ENCODE measurements at regions not wholly inside any gene's neighbourhood (a gene's known extent, or its start where the extent isn't known, plus 50 kb on each side); places are given as distances from the start of the nearest gene placed in this dataset.

DNA sequence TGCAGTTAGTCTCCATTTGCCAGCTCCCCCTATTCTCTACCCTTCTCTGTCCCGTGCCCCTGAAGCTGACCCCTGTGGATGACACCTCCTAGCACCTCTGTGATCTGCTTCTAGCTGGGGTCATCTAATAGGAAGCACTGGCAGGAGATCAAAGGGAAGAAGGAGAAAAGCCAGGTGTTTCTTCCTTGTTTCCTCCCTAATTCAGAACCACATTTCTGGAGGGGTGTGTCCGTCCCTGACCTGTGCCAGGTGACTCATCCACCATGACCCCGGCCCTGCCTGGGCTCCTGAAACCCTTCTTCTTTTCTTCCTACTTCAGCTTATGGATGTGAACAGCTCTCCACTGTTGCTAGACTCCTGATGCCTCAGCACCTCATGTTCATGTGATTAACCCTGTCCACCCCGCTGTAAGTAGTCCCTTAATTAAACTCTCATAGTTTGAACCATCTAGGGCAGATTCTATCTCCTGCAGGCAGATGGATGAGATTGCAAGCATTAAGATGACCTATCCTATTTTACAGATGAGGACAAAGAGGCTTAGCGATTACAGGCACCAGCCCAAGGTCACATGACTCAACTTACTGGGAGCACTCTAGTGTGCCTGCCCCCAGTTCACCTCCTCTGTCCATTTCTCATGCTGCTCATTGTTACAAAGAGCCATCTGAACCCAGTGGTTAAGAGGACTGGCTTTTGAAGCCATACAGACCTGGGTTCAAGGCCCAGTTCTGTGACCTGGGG, 770.5 kb downstream of the MED13L start:
- H3K27me3 ChIP-seq (ENCODE audit: low read length): no peaks in the 10 kb centered on the region
- no peak overlapping the region for H3K4me3 ChIP-seq (ENCODE audit: low read length)
- no peak overlapping the region for H2AFZ ChIP-seq (ENCODE audit: low read length)
- no peak overlapping the region for H3K4me2 ChIP-seq (ENCODE audit: low read depth, low read length, poor library complexity, severe bottlenecking)
- no peaks in the 10 kb centered on the region for H3K79me2 ChIP-seq (ENCODE audit: low read length)
- H3K27ac ChIP-seq (ENCODE audit: low read length): no peak overlapping the region
- H3K9me3 ChIP-seq (ENCODE audit: low read length): no peaks in the 10 kb centered on the region
- DNase-seq: no peak
- H3K36me3 ChIP-seq (ENCODE audit: insufficient read depth, low read length): no peaks in the 10 kb centered on the region
- no peak overlapping the region for H3K9ac ChIP-seq (ENCODE audit: low read length)
- H4K20me1 ChIP-seq (ENCODE audit: insufficient read depth, low read depth, low read length): no peaks in the 10 kb centered on the region
- no peaks in the 10 kb centered on the region for H3K9me2 ChIP-seq (replicated peaks; ENCODE audit: insufficient read depth, low read length)
- no peaks in the 10 kb centered on the region for H3K4me1 ChIP-seq (ENCODE audit: low read length)

DNA sequence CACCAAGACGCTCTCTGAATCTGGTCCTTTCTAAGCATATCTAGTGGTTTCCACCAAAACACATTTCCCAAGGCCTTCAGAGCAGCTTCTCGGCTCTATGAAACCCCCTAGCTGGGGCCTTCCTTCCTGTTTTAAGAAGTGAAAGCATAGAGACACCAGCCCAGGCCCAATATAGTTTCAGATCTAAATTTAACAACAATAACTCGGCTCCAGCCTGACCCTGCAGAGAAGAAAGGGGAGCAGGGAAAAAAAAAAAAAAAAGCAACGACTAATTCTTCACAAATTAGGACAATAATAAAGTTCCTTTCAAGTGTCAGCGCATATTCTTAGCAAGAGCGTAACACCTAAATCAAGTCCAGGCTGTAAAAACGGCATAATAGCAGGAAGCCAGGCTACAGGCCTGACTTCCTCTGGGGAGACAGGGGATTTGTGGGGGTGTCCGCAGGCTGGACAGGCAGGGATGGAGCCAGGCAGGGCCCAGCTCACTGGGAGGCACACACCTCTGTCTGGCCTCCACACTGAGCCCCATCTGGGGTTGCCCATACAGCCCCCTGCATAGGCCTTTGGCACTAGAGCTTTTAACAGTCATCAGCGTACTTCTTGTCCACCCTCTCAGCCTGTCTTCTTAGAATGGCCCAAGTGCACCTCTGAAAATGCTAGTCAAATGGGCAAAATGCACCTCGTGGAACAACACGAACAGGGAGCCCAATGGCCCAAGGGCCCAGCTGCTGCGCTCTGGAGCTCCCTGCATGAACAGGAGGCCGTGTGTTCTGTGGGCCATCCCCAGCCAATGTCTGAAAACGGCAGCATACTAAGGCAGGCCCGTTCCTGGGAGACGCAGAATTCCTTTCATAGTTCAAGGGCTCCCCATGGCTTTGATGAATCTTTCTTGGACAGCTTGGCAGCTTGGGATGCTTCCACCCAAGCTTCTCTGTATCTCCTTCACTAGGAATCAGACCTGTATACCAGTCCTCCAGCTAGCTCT, 772.9 kb downstream of the MED13L start:
- Histone ChIP-seq H3K27ac (ENCODE audit: low read length) (no peak overlapping the region), H3K4me1 (ENCODE audit: low read length) (no peaks in the 10 kb centered on the region), H3K4me2 (ENCODE audit: low read depth, low read length, poor library complexity, severe bottlenecking) (no peak overlapping the region), H3K36me3 (ENCODE audit: insufficient read depth, low read length) (no peaks in the 10 kb centered on the region), H3K9me2 (replicated peaks; ENCODE audit: insufficient read depth, low read length) (no peaks in the 10 kb centered on the region), H3K4me3 (ENCODE audit: low read length) (no peak overlapping the region), H2AFZ (ENCODE audit: low read length) (no peak overlapping the region), H3K79me2 (ENCODE audit: low read length) (no peaks in the 10 kb centered on the region), H3K9ac (ENCODE audit: low read length) (no peak overlapping the region), H4K20me1 (ENCODE audit: insufficient read depth, low read depth, low read length) (no peaks in the 10 kb centered on the region), H3K27me3 (ENCODE audit: low read length) (no peaks in the 10 kb centered on the region), H3K9me3 (ENCODE audit: low read length) (no peaks in the 10 kb centered on the region)
- DNase-seq: no peak

DNA sequence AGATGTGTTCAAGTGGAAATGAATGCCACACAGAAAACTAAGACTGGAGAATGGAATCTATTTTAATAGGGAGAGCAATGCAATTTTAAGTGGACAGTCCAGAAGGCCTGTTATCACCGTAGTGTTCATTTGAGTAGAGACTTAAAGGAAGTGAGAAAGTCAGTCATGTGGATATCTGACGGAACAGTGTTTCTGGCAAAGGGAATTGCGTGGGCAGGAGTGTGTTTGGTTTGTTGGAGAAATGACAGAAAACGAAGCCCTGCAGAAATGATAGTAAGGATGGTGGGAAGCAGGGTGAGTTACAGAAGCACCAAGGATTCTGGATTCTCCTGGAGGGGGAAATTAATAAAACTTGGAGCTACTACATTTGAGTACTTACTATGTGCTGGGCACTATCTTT, 776.6 kb downstream of the MED13L start:
- no peaks in the 10 kb centered on the region for H3K4me1 ChIP-seq (ENCODE audit: low read length)
- no peak overlapping the region for H3K4me2 ChIP-seq (ENCODE audit: low read depth, low read length, poor library complexity, severe bottlenecking)
- no peak overlapping the region for H3K27ac ChIP-seq (ENCODE audit: low read length)
- H3K36me3 ChIP-seq (ENCODE audit: insufficient read depth, low read length): no peaks in the 10 kb centered on the region
- H3K4me3 ChIP-seq (ENCODE audit: low read length): no peak overlapping the region
- H3K9ac ChIP-seq (ENCODE audit: low read length): no peak overlapping the region
- H3K9me3 ChIP-seq (ENCODE audit: low read length): no peaks in the 10 kb centered on the region
- no peaks in the 10 kb centered on the region for H4K20me1 ChIP-seq (ENCODE audit: insufficient read depth, low read depth, low read length)
- H3K9me2 ChIP-seq (replicated peaks; ENCODE audit: insufficient read depth, low read length): no peaks in the 10 kb centered on the region; the same call in 1 of the 2 replicates
- H3K79me2 ChIP-seq (ENCODE audit: low read length): no peaks in the 10 kb centered on the region
- H2AFZ ChIP-seq (ENCODE audit: low read length): no peak overlapping the region
- H3K27me3 ChIP-seq (ENCODE audit: low read length): no peaks in the 10 kb centered on the region
- no peak for DNase-seq

GRCh38 chr12:115495300-115495699, 782.2 kb downstream of the MED13L start:
- Histone ChIP-seq H3K79me2 (ENCODE audit: low read length) (no peaks in the 10 kb centered on the region), H3K4me2 (ENCODE audit: low read depth, low read length, poor library complexity, severe bottlenecking) (no peak overlapping the region), H3K9me3 (ENCODE audit: low read length) (no peaks in the 10 kb centered on the region), H3K9ac (ENCODE audit: low read length) (no peak overlapping the region), H2AFZ (ENCODE audit: low read length) (no peak overlapping the region), H3K36me3 (ENCODE audit: insufficient read depth, low read length) (no peaks in the 10 kb centered on the region), H3K27me3 (ENCODE audit: low read length) (no peaks in the 10 kb centered on the region), H4K20me1 (ENCODE audit: insufficient read depth, low read depth, low read length) (no peaks in the 10 kb centered on the region), H3K4me3 (ENCODE audit: low read length) (no peak overlapping the region), H3K27ac (ENCODE audit: low read length) (no peak overlapping the region), H3K4me1 (ENCODE audit: low read length) (no peaks in the 10 kb centered on the region), H3K9me2 (replicated peaks; ENCODE audit: insufficient read depth, low read length) (no peaks in the 10 kb centered on the region; the same call in 1 of the 2 replicates)
- DNase-seq: no peak

DNA sequence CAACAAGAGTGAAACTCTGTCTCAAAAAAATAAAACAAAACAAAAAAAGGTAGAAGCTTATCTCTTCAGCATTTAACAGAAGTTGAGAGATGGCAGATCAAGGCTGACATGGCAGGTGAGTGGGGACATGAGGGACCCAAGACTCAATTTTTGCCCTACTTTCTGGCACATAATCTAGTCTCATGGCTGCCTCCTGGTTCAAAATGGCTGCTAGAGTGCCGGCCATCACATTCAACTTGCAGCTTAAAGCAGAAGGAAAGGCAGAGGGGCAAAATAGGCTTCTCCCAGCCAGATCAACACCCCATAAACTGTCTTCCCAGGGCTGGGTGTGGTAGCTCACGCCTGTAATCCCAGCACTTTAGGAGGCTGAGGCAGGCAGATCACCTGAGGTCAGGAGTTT, 784.9 kb downstream of the MED13L start:
- Histone ChIP-seq H3K4me3 (ENCODE audit: low read length) (no peak overlapping the region), H4K20me1 (ENCODE audit: insufficient read depth, low read depth, low read length) (no peaks in the 10 kb centered on the region), H3K27me3 (ENCODE audit: low read length) (no peaks in the 10 kb centered on the region), H2AFZ (ENCODE audit: low read length) (no peak overlapping the region), H3K9me2 (replicated peaks; ENCODE audit: insufficient read depth, low read length) (no peaks in the 10 kb centered on the region; the same call in 1 of the 2 replicates), H3K36me3 (ENCODE audit: insufficient read depth, low read length) (no peaks in the 10 kb centered on the region), H3K9ac (ENCODE audit: low read length) (no peak overlapping the region), H3K27ac (ENCODE audit: low read length) (no peak overlapping the region), H3K4me1 (ENCODE audit: low read length) (no peaks in the 10 kb centered on the region), H3K9me3 (ENCODE audit: low read length) (no peaks in the 10 kb centered on the region), H3K4me2 (ENCODE audit: low read depth, low read length, poor library complexity, severe bottlenecking) (no peak overlapping the region), H3K79me2 (ENCODE audit: low read length) (no peaks in the 10 kb centered on the region)
- DNase-seq: no peak

DNA sequence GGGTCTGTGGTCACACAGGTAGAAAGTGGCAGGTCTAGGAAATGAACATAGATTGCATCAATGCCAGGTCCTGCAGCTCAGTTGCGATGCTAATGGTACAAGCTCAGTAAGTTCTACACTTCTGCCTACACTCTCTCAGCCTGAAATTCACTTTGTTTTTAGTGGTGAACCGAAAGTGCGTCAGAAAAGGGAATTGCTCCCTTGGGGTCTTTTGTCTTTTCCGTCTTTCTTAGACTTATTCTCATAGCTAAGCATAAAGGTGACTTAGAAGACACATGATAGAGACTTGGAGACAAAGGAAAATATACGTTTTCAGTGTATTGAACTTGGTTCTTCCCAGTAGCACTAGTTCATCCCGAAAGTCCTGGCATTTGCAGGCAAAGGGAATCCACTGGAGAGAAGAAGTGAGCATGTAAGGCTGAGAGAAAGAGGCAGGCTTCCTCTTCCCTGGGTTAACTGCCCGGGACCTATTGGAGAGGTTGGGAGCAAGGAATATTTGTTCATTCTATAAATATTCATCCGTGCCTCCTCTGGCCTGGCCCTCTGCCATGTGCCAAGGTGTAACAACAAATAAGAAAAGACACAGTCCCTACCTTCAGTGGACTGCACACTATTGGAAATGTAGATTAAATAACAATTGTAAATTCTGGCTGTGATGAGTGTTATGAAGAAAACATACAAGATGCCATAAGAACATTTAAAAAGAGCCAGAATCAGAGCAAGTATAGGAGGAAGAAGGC, 785.8 kb downstream of the MED13L start:
- Histone ChIP-seq H3K9me2 (replicated peaks; ENCODE audit: insufficient read depth, low read length) (no peaks in the 10 kb centered on the region), H3K79me2 (ENCODE audit: low read length) (no peaks in the 10 kb centered on the region), H3K36me3 (ENCODE audit: insufficient read depth, low read length) (no peaks in the 10 kb centered on the region), H3K9ac (ENCODE audit: low read length) (no peak overlapping the region), H3K4me1 (ENCODE audit: low read length) (no peaks in the 10 kb centered on the region), H3K27ac (ENCODE audit: low read length) (no peak overlapping the region), H3K4me2 (ENCODE audit: low read depth, low read length, poor library complexity, severe bottlenecking) (no peak overlapping the region), H4K20me1 (ENCODE audit: insufficient read depth, low read depth, low read length) (no peaks in the 10 kb centered on the region), H3K9me3 (ENCODE audit: low read length) (no peaks in the 10 kb centered on the region), H2AFZ (ENCODE audit: low read length) (no peak overlapping the region), H3K4me3 (ENCODE audit: low read length) (no peak overlapping the region), H3K27me3 (ENCODE audit: low read length) (no peaks in the 10 kb centered on the region)
- DNase-seq: no peak

DNA sequence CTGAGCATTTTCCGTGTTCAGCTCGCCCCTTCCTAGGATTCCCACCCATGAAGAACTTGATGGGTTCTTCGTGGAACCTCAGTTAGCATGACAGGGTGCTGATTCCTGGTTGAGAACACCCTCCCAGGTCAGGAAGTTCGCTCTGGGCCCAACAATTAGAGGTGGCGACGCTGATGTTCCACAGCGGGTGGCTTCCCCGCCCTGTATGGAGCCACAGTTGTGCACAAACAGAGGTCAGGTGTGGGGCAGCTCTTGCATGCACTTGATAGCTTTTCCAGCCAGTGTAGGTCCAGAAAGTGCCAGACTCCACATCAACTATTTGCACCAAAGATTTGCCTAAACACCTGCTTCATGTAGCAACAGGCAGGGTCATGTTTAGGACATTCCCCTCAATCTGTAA, 788.2 kb downstream of the MED13L start:
- Histone ChIP-seq H3K4me3 (ENCODE audit: low read length) (no peak overlapping the region), H3K9me3 (ENCODE audit: low read length) (no peaks in the 10 kb centered on the region), H3K79me2 (ENCODE audit: low read length) (no peaks in the 10 kb centered on the region), H3K27ac (ENCODE audit: low read length) (no peak overlapping the region), H4K20me1 (ENCODE audit: insufficient read depth, low read depth, low read length) (no peaks in the 10 kb centered on the region), H3K4me2 (ENCODE audit: low read depth, low read length, poor library complexity, severe bottlenecking) (no peak overlapping the region), H2AFZ (ENCODE audit: low read length) (no peak overlapping the region), H3K4me1 (ENCODE audit: low read length) (no peaks in the 10 kb centered on the region), H3K27me3 (ENCODE audit: low read length) (no peaks in the 10 kb centered on the region), H3K9me2 (replicated peaks; ENCODE audit: insufficient read depth, low read length) (no peaks in the 10 kb centered on the region), H3K9ac (ENCODE audit: low read length) (no peak overlapping the region), H3K36me3 (ENCODE audit: insufficient read depth, low read length) (no peaks in the 10 kb centered on the region)
- DNase-seq: no peak

- no peaks in the 10 kb centered on the region for H3K36me3 ChIP-seq (ENCODE audit: insufficient read depth, low read length)
- H3K79me2 ChIP-seq (ENCODE audit: low read length): no peaks in the 10 kb centered on the region
- H4K20me1 ChIP-seq (ENCODE audit: insufficient read depth, low read depth, low read length): no peaks in the 10 kb centered on the region
- no peak overlapping the region for H3K4me3 ChIP-seq (ENCODE audit: low read length)
- no peak overlapping the region for H2AFZ ChIP-seq (ENCODE audit: low read length)
- DNase-seq: no peak
- H3K4me2 ChIP-seq (ENCODE audit: low read depth, low read length, poor library complexity, severe bottlenecking): no peak overlapping the region
- no peaks in the 10 kb centered on the region for H3K9me2 ChIP-seq (replicated peaks; ENCODE audit: insufficient read depth, low read length)
- no peaks in the 10 kb centered on the region for H3K4me1 ChIP-seq (ENCODE audit: low read length)
- no peak overlapping the region for H3K27ac ChIP-seq (ENCODE audit: low read length)
- no peaks in the 10 kb centered on the region for H3K27me3 ChIP-seq (ENCODE audit: low read length)
- no peak overlapping the region for H3K9ac ChIP-seq (ENCODE audit: low read length)
- no peaks in the 10 kb centered on the region for H3K9me3 ChIP-seq (ENCODE audit: low read length)
Observed at GRCh38 chr12:115485967-115486366, 791.5 kb downstream of the MED13L start.

All from Karpas-422 (cell line).